ENCODE measurements at regions not wholly inside any gene's neighbourhood (a gene's known extent, or its start where the extent isn't known, plus 50 kb on each side); places are given as distances from the start of the nearest gene placed in this dataset.

GRCh38 chr5:36529142-36529541, 77.3 kb upstream of the SLC1A3 start:
- no peaks in the 10 kb centered on the region for H3K4me1 ChIP-seq
- H3K4me3 ChIP-seq: no peak overlapping the region
- H3K9me3 ChIP-seq: no peaks in the 10 kb centered on the region
- intact Hi-C loops (cut with DNase I): no loop called here
- DNase-seq (no peak), ATAC-seq (peak; percentile 22)
- no peaks in the 10 kb centered on the region for H3K27me3 ChIP-seq
- no peak overlapping the region for H3K27ac ChIP-seq
- no peak for TF ChIP-seq CTCF (IDR thresholded peaks at IDR 0.05)
- no peaks in the 10 kb centered on the region for H3K36me3 ChIP-seq

GRCh38 chr5:36530215-36530614, 76.2 kb upstream of the SLC1A3 start:
- Histone ChIP-seq H3K36me3 (no peaks in the 10 kb centered on the region), H3K9me3 (no peaks in the 10 kb centered on the region), H3K4me1 (no peaks in the 10 kb centered on the region), H3K4me3 (no peak overlapping the region), H3K27ac (no peak overlapping the region), H3K27me3 (no peaks in the 10 kb centered on the region)
- no peak for DNase-seq
- ATAC-seq: no peak
- intact Hi-C loops (cut with DNase I): no loop called here
- no peak for TF ChIP-seq CTCF (IDR thresholded peaks at IDR 0.05)

- TF ChIP-seq CTCF (IDR thresholded peaks at IDR 0.05): no peak
These were observed 75.0 kb upstream of the SLC1A3 start for GRCh38 chr5:36531401-36531800.

GRCh38 chr5:36535378-36535777, 71.0 kb upstream of the SLC1A3 start:
- intact Hi-C loops (cut with DNase I): no loop called here
- TF ChIP-seq CTCF (IDR thresholded peaks at IDR 0.05): no peak
- H3K36me3 ChIP-seq: no peaks in the 10 kb centered on the region
- H3K27ac ChIP-seq: no peak overlapping the region
- H3K9me3 ChIP-seq: no peaks in the 10 kb centered on the region
- no peak overlapping the region for H3K4me3 ChIP-seq
- DNase-seq (no peak), ATAC-seq (no peak)
- no peaks in the 10 kb centered on the region for H3K4me1 ChIP-seq
- no peaks in the 10 kb centered on the region for H3K27me3 ChIP-seq

More at GRCh38 chr5:36531401-36531800, 75.0 kb upstream of the SLC1A3 start:
- Histone ChIP-seq H3K4me1 (no peaks in the 10 kb centered on the region), H3K27me3 (no peaks in the 10 kb centered on the region), H3K36me3 (no peaks in the 10 kb centered on the region), H3K4me3 (no peak overlapping the region), H3K9me3 (no peaks in the 10 kb centered on the region), H3K27ac (no peak overlapping the region)
- DNase-seq (no peak), ATAC-seq (no peak)
- intact Hi-C loops (cut with DNase I): no loop called here

- Histone ChIP-seq H3K36me3 (no peaks in the 10 kb centered on the region), H3K4me3 (no peak overlapping the region), H3K27me3 (no peaks in the 10 kb centered on the region), H3K4me1 (no peaks in the 10 kb centered on the region), H3K27ac (no peak overlapping the region), H3K9me3 (no peaks in the 10 kb centered on the region)
- ATAC-seq: no peak
- intact Hi-C loops (cut with DNase I): no loop called here
- TF ChIP-seq CTCF (IDR thresholded peaks at IDR 0.05): no peak
- no peak for DNase-seq
These were observed 70.4 kb upstream of the SLC1A3 start for GRCh38 chr5:36535859-36536615.

Measured in left lung (tissue), 4 donors.